HT1080 (cell line): ENCODE measurements at regions not wholly inside any gene's neighbourhood (a gene's known extent, or its start where the extent isn't known, plus 50 kb on each side); places are given as distances from the start of the nearest gene placed in this dataset. TPM values are rescaled to one million over a fixed set of nuclear protein-coding genes. Genes with fewer than 3 reads are reported as not detected.
"Not testable (repeated sequence)": the region's sequence is repeated elsewhere in the genome, so short reads cannot be mapped to it uniquely, and the experiment has no call there.

Experiments
- DNase-seq: peaks from one replicate; pipeline ENCODE4 v3.0.0-alpha.2; 2015; ENCODE audit warnings: low read depth
- small RNA-seq: library from RNA; depleted of rRNA; stranded (forward); fragments of <200 nt; gene quantifications from one replicate; pipeline ENCODE3, GENCODE V24; 2014

- DNase-seq = no peak
Measured at GRCh38 chr1:9465640-9466039, 73.6 kb upstream of the SLC25A33 start.

- DNase-seq = no peak
Measured at GRCh38 chr1:9466780-9467758, 72.2 kb upstream of the SLC25A33 start.

GRCh38 chr1:9469882-9470281 lies 69.4 kb upstream of the SLC25A33 start:
- not testable (repeated sequence) for DNase-seq

GRCh38 chr1:9471679-9472078 lies 67.6 kb upstream of the SLC25A33 start:
- no peak for DNase-seq

- DNase-seq = no peak
Measured at GRCh38 chr1:9472386-9473031, 66.8 kb upstream of the SLC25A33 start.

GRCh38 chr1:9473032-9473807 lies 66.0 kb upstream of the SLC25A33 start:
- DNase-seq = peak; percentile 90

- DNase-seq = no peak
Measured at GRCh38 chr1:9475061-9475627, 64.1 kb upstream of the SLC25A33 start.

GRCh38 chr1:9476790-9477463 lies 62.3 kb upstream of the SLC25A33 start:
- DNase-seq = peak; percentile 36

- no peak for DNase-seq
Measured at GRCh38 chr1:9477535-9477934, 61.7 kb upstream of the SLC25A33 start.

GRCh38 chr1:9478021-9478420 lies 61.2 kb upstream of the SLC25A33 start:
- no peak for DNase-seq

GRCh38 chr1:9481048-9481447 lies 58.2 kb upstream of the SLC25A33 start:
- DNase-seq = no peak

- DNase-seq = no peak
Measured at GRCh38 chr1:9482403-9482802, 56.9 kb upstream of the SLC25A33 start.

GRCh38 chr1:9482816-9483572 lies 56.3 kb upstream of the SLC25A33 start:
- DNase-seq = no peak

GRCh38 chr1:9486466-9487140 lies 52.7 kb upstream of the SLC25A33 start:
- no peak for DNase-seq

Small RNA genes lying in the stretch of these regions (small RNA-seq; reads per million reads assigned to genes)
- not detected for gene RNA5SP40
